K562 (cell line): ENCODE measurements at regions not wholly inside any gene's neighbourhood (a gene's known extent, or its start where the extent isn't known, plus 50 kb on each side); places are given as distances from the start of the nearest gene placed in this dataset.

Experiments
- ATAC-seq: fragments of 200-7000 bp; cut with Tn5 transposase; 3 replicates; pipeline ENCODE4 v1.9.1; 2020; ENCODE audit warnings: moderate library complexity
- BruUV-seq: library from RNA; stranded (reverse); fragments of 400-500 nt; replicated peaks from 2 replicates; lab custom pipeline; 2021; lab: Mats Ljungman, UMichigan
- CTCF ChIA-PET: fragments of 300-600 bp; formaldehyde crosslinking; extraction: SDS; loops from one replicate; lab custom pipeline; 2021; ENCODE audit warnings: low intra/inter-chr PET ratio; lab: Yijun Ruan, JAX
- POLR2A ChIA-PET: fragments of 300-600, 350-650 bp; sonication (Branson Sonifier 250); formaldehyde crosslinking; extraction: SDS; loops from one replicate; lab custom pipeline; 2021; ENCODE audit warnings: antibody characterized with exemption, inconsistent platforms; lab: Yijun Ruan, JAX
- DNase-seq, 4 experiments: peaks; one replicate each; pipeline versions ENCODE4 v3.0.0 to v3.0.0-alpha.2; 2011 to 2018; ENCODE audit warnings: low spot score in 3 of 4, mixed read lengths in 3 of 4; ENCODE audit errors: extremely low read depth in 1 of 4
- FAIRE-seq: peaks from 2 replicates; lab custom pipeline; 2011; peaks lifted over from hg19 to GRCh38; lab: Jason Lieb, UNC
- H2AFZ ChIP-seq: 2 replicates; pipeline ENCODE4 v1.6.0; 2011; ENCODE audit warnings: low read depth, low read length, control low read depth, inconsistent platforms
- H3K27ac ChIP-seq: fragments of 200-600 bp; 3 replicates; pipeline ENCODE4 v1.8.0; 2011; ENCODE audit warnings: low read depth, mild to moderate bottlenecking, control low read depth, inconsistent platforms, low read length, moderate library complexity, mixed read lengths; ENCODE audit errors: extremely low read depth
- H3K27me3 ChIP-seq, 2 experiments: fragments of 300-600 bp in 1 of 2; 2 replicates in 1 of 2; 3 replicates in 1 of 2; pipeline versions ENCODE4 v1.6.0 to v1.8.0; 2011; ENCODE audit warnings: inconsistent platforms in 2 of 2, low read length in 2 of 2, mild to moderate bottlenecking in 1 of 2, mixed read lengths in 1 of 2, moderate library complexity in 1 of 2; ENCODE audit not compliant: control insufficient read depth in 2 of 2, insufficient read depth in 2 of 2
- H3K36me3 ChIP-seq: fragments of 300-600 bp; 3 replicates; pipeline ENCODE4 v1.8.0; 2011; ENCODE audit warnings: mild to moderate bottlenecking, low read length, inconsistent platforms; ENCODE audit not compliant: control insufficient read depth, insufficient read depth
- H3K4me1 ChIP-seq, 2 experiments: fragments of 200-600 bp in 1 of 2; replicated peaks in 1 of 2; 2 replicates in 1 of 2; 3 replicates in 1 of 2; pipeline versions ENCODE4 v1.5.1 to v1.8.0; 2011; ENCODE audit warnings: inconsistent platforms in 2 of 2, low read length in 2 of 2, mild to moderate bottlenecking in 1 of 2, mixed read lengths in 1 of 2, moderate library complexity in 1 of 2; ENCODE audit not compliant: control insufficient read depth in 2 of 2, insufficient read depth in 2 of 2
- H3K4me2 ChIP-seq: 2 replicates; pipeline ENCODE4 v1.6.1; 2011; ENCODE audit warnings: low read length, control low read depth, inconsistent platforms, mixed read lengths; ENCODE audit not compliant: insufficient read depth
- H3K4me3 ChIP-seq: fragments of 200-600 bp; sonication (generic), shearing (Covaris generic); 2 replicates; pipeline ENCODE4 v1.5.1; 2016; ENCODE audit warnings: control low read depth, inconsistent platforms
- H3K79me2 ChIP-seq: fragments of 200-600 bp; 3 replicates; pipeline ENCODE4 v1.8.0; 2011; ENCODE audit warnings: low read length, inconsistent platforms; ENCODE audit not compliant: control insufficient read depth, insufficient read depth
- H3K9ac ChIP-seq, 2 experiments: 2 replicates each; pipeline versions ENCODE4 v1.6.0 to v1.6.1; 2011; ENCODE audit warnings: low read depth in 2 of 2, low read length in 2 of 2, control low read depth in 1 of 2, inconsistent platforms in 1 of 2, mild to moderate bottlenecking in 1 of 2, mixed read lengths in 1 of 2; ENCODE audit not compliant: insufficient read depth in 1 of 2
- H3K9me1 ChIP-seq: one replicate; pipeline ENCODE4 v1.6.0; 2011; ENCODE audit warnings: inconsistent platforms, mild to moderate bottlenecking, low read length, moderate library complexity; ENCODE audit not compliant: control insufficient read depth, insufficient read depth
- H3K9me3 ChIP-seq: replicated peaks from 2 replicates; pipeline ENCODE4 v1.5.1; 2011; ENCODE audit warnings: low read depth, low read length, inconsistent platforms; ENCODE audit not compliant: control insufficient read depth, insufficient read depth
- H4K20me1 ChIP-seq: replicated peaks from 2 replicates; pipeline ENCODE4 v1.6.1; 2011; ENCODE audit warnings: low read length, inconsistent platforms, mixed read lengths; ENCODE audit not compliant: control insufficient read depth, insufficient read depth
- ATF3 ChIP-seq, 2 experiments: fragments of 450-650 bp in 1 of 2; sonication (generic) in 1 of 2; formaldehyde crosslinking in 1 of 2; IDR thresholded peaks in 1 of 2; conservative IDR thresholded peaks in 1 of 2; 2 replicates each; pipeline versions ENCODE4 v1.6.1 to v1.8.1; 2016 to 2023; ENCODE audit warnings: mild to moderate bottlenecking in 2 of 2, moderate library complexity in 2 of 2, inconsistent platforms in 1 of 2, missing genetic modification reagents in 1 of 2
- DIDO1 ChIP-seq: fragments of 450-650 bp; IDR thresholded peaks from 2 replicates; pipeline ENCODE4 v1.6.1; 2016; ENCODE audit warnings: low read depth, missing biosample characterization, missing genetic modification characterization
- FOS ChIP-seq: IDR thresholded peaks from 3 replicates; pipeline ENCODE4 v1.6.1; 2011; ENCODE audit not compliant: insufficient read length; ENCODE audit errors: extremely low read depth
- PCBP1 ChIP-seq: fragments of 200-400 bp; formaldehyde crosslinking; IDR thresholded peaks from 2 replicates; pipeline ENCODE4 v1.6.1; 2018; ENCODE audit warnings: mild to moderate bottlenecking, low read depth, low read length; ENCODE audit not compliant: poor library complexity, severe bottlenecking
- PTBP1 ChIP-seq: fragments of 200-400 bp; formaldehyde crosslinking; IDR thresholded peaks from 2 replicates; pipeline ENCODE4 v1.6.1; 2017; ENCODE audit warnings: low read depth, low read length
- RFX7 ChIP-seq: fragments of 250-450 bp; sonication (Bioruptor Pico); IDR thresholded peaks from 2 replicates; pipeline ENCODE4 v1.5.1; 2021; ENCODE audit warnings: mild to moderate bottlenecking
- THRAP3 ChIP-seq: fragments of 450-650 bp; IDR thresholded peaks from 2 replicates; pipeline ENCODE4 v1.6.1; 2016; ENCODE audit warnings: mild to moderate bottlenecking, inconsistent platforms, borderline replicate concordance
- ZNF444 ChIP-seq: fragments of 250-450 bp; sonication (Bioruptor Pico); IDR thresholded peaks from 2 replicates; pipeline ENCODE4 v1.4.0; 2020; ENCODE audit warnings: mild to moderate bottlenecking, moderate library complexity
- WGBS: fragments of 100-300 bp; shearing (Covaris generic); methylation state at CpG from one replicate; pipeline ENCODE4 v1.1.6; 2016; ENCODE audit warnings: low coverage, mixed read lengths; ENCODE audit not compliant: insufficient coverage; ENCODE audit errors: missing lambda C conversion rate; 5-methylcytosine and 5-hydroxymethylcytosine counted together
- in situ Hi-C: fragments of 300-500 bp; cut with MboI; formaldehyde crosslinking; loops from 4 replicates; pipeline ENCODE4 v1.15.0; 2018; ENCODE audit warnings: inconsistent platforms, mixed read lengths
- intact Hi-C: fragments of 100-400 bp; cut with micrococcal nuclease; formaldehyde crosslinking; loops from 2 replicates; pipeline ENCODE4 v1.14.2; 2022

- POLR2A ChIA-PET, result no interaction called here
- intact Hi-C loops, result no loop called here
- H2AFZ ChIP-seq, result no peak overlapping the region
- H3K27ac ChIP-seq, result no peak overlapping the region
- H3K27me3 ChIP-seq, result no peaks in the 10 kb centered on the region
- FAIRE-seq (no peak), DNase-seq (no peak), ATAC-seq (no peak)
- no peak overlapping the region for H3K9ac ChIP-seq
- no peak overlapping the region for H3K4me2 ChIP-seq
- in situ Hi-C loops, result no loop called here
- no peaks in the 10 kb centered on the region for H3K4me1 ChIP-seq
- H3K4me3 ChIP-seq, result no peak overlapping the region
- H3K9me1 ChIP-seq, result no peaks in the 10 kb centered on the region
- no peaks in the 10 kb centered on the region for H4K20me1 ChIP-seq
- no peaks in the 10 kb centered on the region for H3K9me3 ChIP-seq
- no TSS peak for BruUV-seq
- H3K79me2 ChIP-seq, result no peaks in the 10 kb centered on the region
- TF ChIP-seq ZNF444 (CRISPR knock-in tag) (no peak), THRAP3 (no peak), DIDO1 (tag) (no peak), PCBP1 (no peak), ATF3 (IDR thresholded peaks at IDR 0.05) (no peak), ATF3 (CRISPR knock-in tag; conservative IDR thresholded peaks at IDR 0.05) (no peak), PTBP1 (no peak), FOS (no peak), RFX7 (CRISPR knock-in tag) (no peak)
- H3K36me3 ChIP-seq, result no peaks in the 10 kb centered on the region
- WGBS, result 0% methylated on average over 1 of the region's 1 CpG
- CTCF ChIA-PET, result no interaction called here
Measured at GRCh38 chr1:82707681-82708080, 906.9 kb downstream of the ADGRL2 start.
